ENCODE measurements at regions not wholly inside any gene's neighbourhood (a gene's known extent, or its start where the extent isn't known, plus 50 kb on each side); places are given as distances from the start of the nearest gene placed in this dataset.

DNA sequence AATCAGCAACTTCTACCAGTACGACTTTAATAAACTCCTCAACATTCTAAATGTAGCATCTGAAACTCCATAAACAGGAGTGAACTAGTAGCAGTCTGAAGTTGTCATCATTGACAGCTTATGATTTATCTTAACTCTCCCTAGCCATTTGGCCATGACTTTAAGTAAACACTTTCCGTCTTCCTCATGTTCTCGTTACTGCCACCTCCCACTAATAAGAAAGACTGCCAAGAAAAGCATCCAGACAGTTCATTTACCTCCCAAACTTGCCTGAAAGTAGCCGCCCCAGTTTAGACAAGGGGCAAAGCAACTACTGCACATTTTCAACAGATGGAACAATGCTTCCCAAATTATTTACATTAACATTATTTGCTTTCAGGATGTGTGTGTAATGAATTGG, 287.5 kb downstream of the OSR1 start:
- no peaks in the 10 kb centered on the region for H3K27me3 ChIP-seq (ENCODE audit: control insufficient read depth in 2 of 2, insufficient read depth in 2 of 2, low read length in 2 of 2)
- no peak overlapping the region for H3K27ac ChIP-seq (ENCODE audit: low read depth in 1 of 2, low read length in 2 of 2)
- Mint-ChIP-seq H3K36me3 (no peaks in the 10 kb centered on the region), H3K9me3 (peaks cover 2 to 10% (median 7%) of the 10 kb centered on the region in 7 donors), H3K27me3 (ENCODE audit: low read depth in 3 of 3) (peaks cover 0 to 4% (median 0%) of the 10 kb centered on the region in 3 donors), H3K27ac (no peak overlapping the region), H3K4me3 (no peak overlapping the region), H3K4me1 (no peaks in the 10 kb centered on the region)
- peaks cover 8 to 11% of the 10 kb centered on the region in 2 donors for H3K9me3 ChIP-seq (replicated peaks in 1 of 2; ENCODE audit: control insufficient read depth in 1 of 2, insufficient read depth in 1 of 2, low read length in 2 of 2)
- TF ChIP-seq, protein P1, sequence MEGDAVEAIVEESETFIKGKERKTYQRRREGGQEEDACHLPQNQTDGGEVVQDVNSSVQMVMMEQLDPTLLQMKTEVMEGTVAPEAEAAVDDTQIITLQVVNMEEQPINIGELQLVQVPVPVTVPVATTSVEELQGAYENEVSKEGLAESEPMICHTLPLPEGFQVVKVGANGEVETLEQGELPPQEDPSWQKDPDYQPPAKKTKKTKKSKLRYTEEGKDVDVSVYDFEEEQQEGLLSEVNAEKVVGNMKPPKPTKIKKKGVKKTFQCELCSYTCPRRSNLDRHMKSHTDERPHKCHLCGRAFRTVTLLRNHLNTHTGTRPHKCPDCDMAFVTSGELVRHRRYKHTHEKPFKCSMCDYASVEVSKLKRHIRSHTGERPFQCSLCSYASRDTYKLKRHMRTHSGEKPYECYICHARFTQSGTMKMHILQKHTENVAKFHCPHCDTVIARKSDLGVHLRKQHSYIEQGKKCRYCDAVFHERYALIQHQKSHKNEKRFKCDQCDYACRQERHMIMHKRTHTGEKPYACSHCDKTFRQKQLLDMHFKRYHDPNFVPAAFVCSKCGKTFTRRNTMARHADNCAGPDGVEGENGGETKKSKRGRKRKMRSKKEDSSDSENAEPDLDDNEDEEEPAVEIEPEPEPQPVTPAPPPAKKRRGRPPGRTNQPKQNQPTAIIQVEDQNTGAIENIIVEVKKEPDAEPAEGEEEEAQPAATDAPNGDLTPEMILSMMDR (IDR thresholded peaks at IDR 0.05): no peak
- DNase-seq: no peak
- no peaks in the 10 kb centered on the region for H3K4me1 ChIP-seq (ENCODE audit: control insufficient read depth in 1 of 2, insufficient read depth in 2 of 2, low read length in 2 of 2)
- H3K4me2 ChIP-seq (replicated peaks; ENCODE audit: extremely low read depth, low read length, poor library complexity, severe bottlenecking): no peak overlapping the region
- no peaks in the 10 kb centered on the region for H3K79me2 ChIP-seq (ENCODE audit: insufficient read depth, low read length)
- H3K4me3 ChIP-seq (replicated peaks in 1 of 3; ENCODE audit: low read depth in 2 of 3, low read length in 3 of 3): no peak overlapping the region
- no peaks in the 10 kb centered on the region for H4K20me1 ChIP-seq (ENCODE audit: insufficient read depth, low read length)
- no peak overlapping the region for H3K9ac ChIP-seq (ENCODE audit: insufficient read depth, low read length, poor library complexity, severe bottlenecking)
- intact Hi-C loops (cut with micrococcal nuclease): no loop called here
- H2AFZ ChIP-seq (ENCODE audit: insufficient read depth, low read depth, low read length, poor library complexity, severe bottlenecking): no peak overlapping the region
- H3K36me3 ChIP-seq (replicated peaks in 1 of 2; ENCODE audit: control insufficient read depth in 1 of 2, insufficient read depth in 2 of 2, low read length in 2 of 2): no peaks in the 10 kb centered on the region
- WGBS (ENCODE audit: insufficient coverage): no CpG with 5 or more reads among the region's 4 CpGs

DNA sequence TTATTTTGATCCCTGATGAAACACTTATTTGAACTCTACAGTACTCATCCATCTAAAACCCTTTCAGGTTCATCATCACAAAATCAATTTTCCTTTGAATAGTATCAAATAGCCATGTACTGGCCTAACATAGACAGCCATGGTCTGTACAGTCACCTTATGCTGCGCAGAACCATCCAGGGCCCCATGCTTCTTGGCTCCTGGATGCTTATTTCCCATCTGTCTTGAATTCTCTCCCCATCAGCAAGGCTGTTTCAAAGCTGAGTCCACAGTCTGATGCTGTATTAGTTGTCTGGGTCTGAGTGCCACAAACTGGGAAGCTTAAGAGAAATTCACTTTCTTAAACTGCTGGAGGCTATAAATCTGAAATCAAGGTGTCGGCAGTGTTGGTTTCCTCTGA, 290.2 kb downstream of the OSR1 start:
- Histone ChIP-seq H2AFZ (ENCODE audit: insufficient read depth, low read depth, low read length, poor library complexity, severe bottlenecking) (no peak overlapping the region), H3K4me2 (replicated peaks; ENCODE audit: extremely low read depth, low read length, poor library complexity, severe bottlenecking) (no peak overlapping the region), H4K20me1 (ENCODE audit: insufficient read depth, low read length) (no peaks in the 10 kb centered on the region), H3K79me2 (ENCODE audit: insufficient read depth, low read length) (no peaks in the 10 kb centered on the region), H3K4me3 (replicated peaks in 1 of 3; ENCODE audit: low read depth in 2 of 3, low read length in 3 of 3) (no peak overlapping the region), H3K4me1 (ENCODE audit: control insufficient read depth in 1 of 2, insufficient read depth in 2 of 2, low read length in 2 of 2) (no peaks in the 10 kb centered on the region), H3K27ac (ENCODE audit: low read depth in 1 of 2, low read length in 2 of 2) (no peak overlapping the region), H3K27me3 (ENCODE audit: control insufficient read depth in 2 of 2, insufficient read depth in 2 of 2, low read length in 2 of 2) (no peaks in the 10 kb centered on the region), H3K9ac (ENCODE audit: insufficient read depth, low read length, poor library complexity, severe bottlenecking) (no peak overlapping the region), H3K36me3 (replicated peaks in 1 of 2; ENCODE audit: control insufficient read depth in 1 of 2, insufficient read depth in 2 of 2, low read length in 2 of 2) (no peaks in the 10 kb centered on the region), H3K9me3 (replicated peaks in 1 of 2; ENCODE audit: control insufficient read depth in 1 of 2, insufficient read depth in 1 of 2, low read length in 2 of 2) (peaks cover 2 to 3% of the 10 kb centered on the region in 2 donors)
- H3K9me3 Mint-ChIP-seq: peaks cover 0 to 8% (median 5%) of the 10 kb centered on the region in 7 donors
- no peak for DNase-seq
- no CpG with 5 or more reads among the region's 2 CpGs for WGBS (ENCODE audit: insufficient coverage)
- intact Hi-C loops (cut with micrococcal nuclease): no loop called here
- TF ChIP-seq, protein P1 (IDR thresholded peaks at IDR 0.05): no peak
- H3K36me3 Mint-ChIP-seq: no peaks in the 10 kb centered on the region
- no peaks in the 10 kb centered on the region for H3K4me1 Mint-ChIP-seq
- no peak overlapping the region for H3K4me3 Mint-ChIP-seq
- no peak overlapping the region for H3K27ac Mint-ChIP-seq
- peaks cover 0 to 4% (median 0%) of the 10 kb centered on the region in 3 donors for H3K27me3 Mint-ChIP-seq (ENCODE audit: low read depth in 3 of 3)

Measured in CD14-positive monocyte (primary cell).